Cerebellar nuclear complex (tissue), 1 donor: ENCODE measurements at regions not wholly inside any gene's neighbourhood (a gene's known extent, or its start where the extent isn't known, plus 50 kb on each side); places are given as distances from the start of the nearest gene placed in this dataset.

ENCODE experiments used
- DNase-seq, 2 experiments: peaks; one replicate each; lab custom pipeline; 2025; lab: John Stamatoyannopoulos, UW

GRCh38 chr12:98280152-98280551, 235.2 kb upstream of the TMPO start:
- no peak for DNase-seq

GRCh38 chr12:98280621-98281020, 234.8 kb upstream of the TMPO start:
- no peak for DNase-seq

GRCh38 chr12:98291828-98292227, 223.6 kb upstream of the TMPO start:
- DNase-seq, result no peak

GRCh38 chr12:98294051-98294805, 221.2 kb upstream of the TMPO start:
- no peak for DNase-seq

- no peak for DNase-seq
Observed at GRCh38 chr12:98295681-98296080, 219.7 kb upstream of the TMPO start.

- no peak for DNase-seq
Observed at GRCh38 chr12:98296462-98297079, 218.8 kb upstream of the TMPO start.

GRCh38 chr12:98297538-98297937, 217.9 kb upstream of the TMPO start:
- no peak for DNase-seq

GRCh38 chr12:98308141-98308540, 207.2 kb upstream of the TMPO start:
- DNase-seq, result no peak

- DNase-seq, result no peak
Observed at GRCh38 chr12:98317939-98318899, 197.2 kb upstream of the TMPO start.

- DNase-seq, result no peak
Observed at GRCh38 chr12:98319716-98320425, 195.5 kb upstream of the TMPO start.

GRCh38 chr12:98325003-98325402, 190.4 kb upstream of the TMPO start:
- DNase-seq, result no peak

GRCh38 chr12:98328467-98328866, 186.9 kb upstream of the TMPO start:
- no peak for DNase-seq

GRCh38 chr12:98329589-98329988, 185.8 kb upstream of the TMPO start:
- DNase-seq, result no peak

GRCh38 chr12:98332642-98333041, 182.7 kb upstream of the TMPO start:
- DNase-seq, result no peak

- no peak for DNase-seq
Observed at GRCh38 chr12:98334768-98335167, 180.6 kb upstream of the TMPO start.

- no peak for DNase-seq
Observed at GRCh38 chr12:98341026-98341425, 174.4 kb upstream of the TMPO start.

- DNase-seq, result no peak
Observed at GRCh38 chr12:98341732-98342131, 173.7 kb upstream of the TMPO start.

GRCh38 chr12:98343002-98343567, 172.3 kb upstream of the TMPO start:
- DNase-seq, result no peak

GRCh38 chr12:98344046-98344930, 171.1 kb upstream of the TMPO start:
- DNase-seq, result no peak

- no peak for DNase-seq
Observed at GRCh38 chr12:98345308-98345876, 170.0 kb upstream of the TMPO start.
